A673 (cell line): ENCODE measurements at regions not wholly inside any gene's neighbourhood (a gene's known extent, or its start where the extent isn't known, plus 50 kb on each side); places are given as distances from the start of the nearest gene placed in this dataset.

Experiments used
- BruUV-seq: library from RNA; stranded (reverse); fragments of 400-500 nt; replicated peaks from 2 replicates; lab custom pipeline; 2021; lab: Mats Ljungman, UMichigan
- CTCF ChIA-PET: fragments of 300-600 bp; sonication (Branson Sonifier 250); formaldehyde crosslinking; loops from one replicate; lab custom pipeline; 2022; ENCODE audit warnings: antibody characterized with exemption; lab: Charles Lee
- POLR2A ChIA-PET: fragments of 300-600 bp; sonication (Branson Sonifier 250); formaldehyde crosslinking; loops from one replicate; lab custom pipeline; 2022; ENCODE audit warnings: antibody characterized with exemption; ENCODE audit not compliant: low non-redundant PET; lab: Charles Lee
- DNase-seq: peaks from one replicate; pipeline ENCODE4 v3.0.0-alpha.2; 2015; ENCODE audit warnings: low spot score
- H3K27ac ChIP-seq: fragments of 200-600 bp; sonication (generic); 2 replicates; pipeline ENCODE4 v1.5.1; 2016; ENCODE audit warnings: mixed run types, low read depth, mild to moderate bottlenecking, mixed read lengths, antibody characterized with exemption, low read length; ENCODE audit not compliant: poor library complexity, severe bottlenecking
- H3K27me3 ChIP-seq: fragments of 200-600 bp; sonication (generic); replicated peaks from 2 replicates; pipeline ENCODE4 v1.6.1; 2017; ENCODE audit warnings: mixed run types, low read depth, mild to moderate bottlenecking, mixed read lengths, antibody characterized with exemption, low read length; ENCODE audit not compliant: insufficient read depth, poor library complexity
- H3K36me3 ChIP-seq: fragments of 200-600 bp; sonication (generic); 2 replicates; pipeline ENCODE4 v1.6.1; 2016; ENCODE audit warnings: mixed run types, mild to moderate bottlenecking, mixed read lengths, antibody characterized with exemption, low read length; ENCODE audit not compliant: insufficient read depth, poor library complexity, severe bottlenecking
- H3K4me1 ChIP-seq: fragments of 200-600 bp; sonication (generic); 2 replicates; pipeline ENCODE4 v1.6.1; 2017; ENCODE audit warnings: mixed run types, mild to moderate bottlenecking, mixed read lengths, antibody characterized with exemption, low read length; ENCODE audit not compliant: insufficient read depth, poor library complexity, severe bottlenecking
- H3K4me3 ChIP-seq: fragments of 200-600 bp; sonication (generic); 2 replicates; pipeline ENCODE4 v1.5.1; 2016; ENCODE audit warnings: low read depth, mixed run types, mild to moderate bottlenecking, mixed read lengths, low read length; ENCODE audit not compliant: poor library complexity, severe bottlenecking
- H3K9me3 ChIP-seq: fragments of 200-600 bp; sonication (generic); 2 replicates; pipeline ENCODE4 v1.6.1; 2016; ENCODE audit warnings: mixed run types, low read depth, mild to moderate bottlenecking, mixed read lengths, antibody characterized with exemption, low read length; ENCODE audit not compliant: poor library complexity, severe bottlenecking
- CTCF ChIP-seq: fragments of 300-800, 200-600 bp; sonication (generic); conservative IDR thresholded peaks from 2 replicates; pipeline ENCODE4 v1.5.1; 2017; ENCODE audit warnings: low read depth, mild to moderate bottlenecking, antibody characterized with exemption, low read length, moderate library complexity, mixed read lengths
- EZH2 ChIP-seq: fragments of 200-600 bp; sonication (generic); IDR thresholded peaks from 2 replicates; pipeline ENCODE4 v1.6.1; 2017; ENCODE audit warnings: borderline replicate concordance, low read depth, mild to moderate bottlenecking, mixed read lengths, antibody characterized with exemption, low read length; ENCODE audit not compliant: poor library complexity, severe bottlenecking
- intact Hi-C: fragments of 100-400 bp; cut with micrococcal nuclease; formaldehyde crosslinking; loops from one replicate; pipeline ENCODE4 v1.10.0; 2022; ENCODE audit not compliant: unreplicated experiment

GRCh38 chr13:79225487-79226232 is 180.4 kb downstream of the RBM26 start:
- BruUV-seq: no TSS peak
- H3K4me1 ChIP-seq: no peaks in the 10 kb centered on the region
- intact Hi-C loops: no loop called here
- no peak for TF ChIP-seq CTCF
- TF ChIP-seq EZH2: no peak
- no peaks in the 10 kb centered on the region for H3K36me3 ChIP-seq
- no peak overlapping the region for H3K4me3 ChIP-seq
- DNase-seq: no peak
- ChIA-PET CTCF (no interaction called here), POLR2A (interaction anchor here (0.6 kb wide), 1 partner anchor 255 kb away, joined by 6 read pairs; the partner anchor contains the start of gene NDFIP2)
- no peak overlapping the region for H3K27ac ChIP-seq
- H3K9me3 ChIP-seq: no peaks in the 10 kb centered on the region
- peaks cover 9% of the 10 kb centered on the region for H3K27me3 ChIP-seq

GRCh38 chr13:79222427-79223205 is 183.4 kb downstream of the RBM26 start:
- ChIA-PET CTCF (no interaction called here), POLR2A (no interaction called here)
- no peak for DNase-seq
- Histone ChIP-seq H3K9me3 (no peaks in the 10 kb centered on the region), H3K27ac (no peak overlapping the region), H3K36me3 (no peaks in the 10 kb centered on the region), H3K27me3 (peaks cover 9% of the 10 kb centered on the region), H3K4me3 (no peak overlapping the region), H3K4me1 (no peaks in the 10 kb centered on the region)
- intact Hi-C loops: no loop called here
- no peak for TF ChIP-seq EZH2
- TF ChIP-seq CTCF: no peak
- BruUV-seq: no TSS peak

- H3K9me3 ChIP-seq: no peaks in the 10 kb centered on the region
- POLR2A ChIA-PET: no interaction called here
- TF ChIP-seq EZH2: no peak
- no peak for TF ChIP-seq CTCF
- BruUV-seq: no TSS peak
- no peak overlapping the region for H3K27ac ChIP-seq
- CTCF ChIA-PET: no interaction called here
- no peak for DNase-seq
- no peak overlapping the region for H3K4me3 ChIP-seq
- H3K36me3 ChIP-seq: no peaks in the 10 kb centered on the region
- H3K27me3 ChIP-seq: peaks cover 5% of the 10 kb centered on the region
- H3K4me1 ChIP-seq: no peaks in the 10 kb centered on the region
- intact Hi-C loops: no loop called here
Measured at GRCh38 chr13:79212064-79212619, 193.9 kb downstream of the RBM26 start.
